GM23338 (cell line): ENCODE measurements at regions not wholly inside any gene's neighbourhood (a gene's known extent, or its start where the extent isn't known, plus 50 kb on each side); places are given as distances from the start of the nearest gene placed in this dataset.

ENCODE experiments used
- CREB1 ChIP-seq: fragments of 250-450 bp; sonication (Bioruptor Pico); IDR thresholded peaks from 2 replicates; pipeline ENCODE4 v1.5.0; 2020; ENCODE audit warnings: low read depth, mild to moderate bottlenecking, moderate library complexity
- CTCF ChIP-seq, 2 experiments: fragments of 200-600 bp in 1 of 2; sonication (generic) in 1 of 2; conservative IDR thresholded peaks; 2 replicates each; pipeline versions ENCODE4 v1.5.1 to v1.6.1; 2016 to 2017; ENCODE audit warnings: antibody characterized with exemption in 2 of 2, low read depth in 2 of 2, mild to moderate bottlenecking in 2 of 2, moderate library complexity in 1 of 2
- EZH2 ChIP-seq: fragments of 200-600 bp; sonication (generic); IDR thresholded peaks from one replicate; pipeline ENCODE4 v1.8.0; 2017; ENCODE audit warnings: antibody characterized with exemption, mild to moderate bottlenecking, low read depth; ENCODE audit not compliant: unreplicated experiment
- EZH2phosphoT487 ChIP-seq: fragments of 200-600 bp; sonication (generic); IDR thresholded peaks from one replicate; pipeline ENCODE4 v1.8.1; 2018; ENCODE audit warnings: antibody characterized with exemption; ENCODE audit not compliant: unreplicated experiment
- JUNB ChIP-seq: IDR thresholded peaks from one replicate; pipeline ENCODE4 v1.6.1; 2016; ENCODE audit warnings: antibody characterized with exemption; ENCODE audit not compliant: unreplicated experiment
- POLR2AphosphoS5 ChIP-seq: IDR thresholded peaks from 2 replicates; pipeline ENCODE4 v1.6.1; 2016; ENCODE audit warnings: antibody characterized with exemption, low read depth
- REST ChIP-seq: IDR thresholded peaks from one replicate; pipeline ENCODE4 v1.6.1; 2018; ENCODE audit warnings: antibody characterized with exemption; ENCODE audit not compliant: unreplicated experiment
- STAT1 ChIP-seq: IDR thresholded peaks from one replicate; pipeline ENCODE4 v1.6.1; 2016; ENCODE audit warnings: antibody characterized with exemption; ENCODE audit not compliant: unreplicated experiment
- ZNF114 ChIP-seq: fragments of 250-450 bp; sonication (Bioruptor Pico); IDR thresholded peaks from 2 replicates; pipeline ENCODE4 v1.5.0; 2020; ENCODE audit warnings: mild to moderate bottlenecking, moderate library complexity
- ZNF331 ChIP-seq: fragments of 250-450 bp; sonication (Bioruptor Pico); IDR thresholded peaks from 2 replicates; pipeline ENCODE4 v1.5.0; 2020; ENCODE audit warnings: low read depth, mild to moderate bottlenecking, moderate library complexity
- ZNF462 ChIP-seq: fragments of 250-450 bp; sonication (Bioruptor Pico); IDR thresholded peaks from 2 replicates; pipeline ENCODE4 v1.5.0; 2020; ENCODE audit warnings: mild to moderate bottlenecking, moderate library complexity

GRCh38 chr5:147956064-147956841 lies 49.9 kb upstream of the C5orf46 start:
- TF ChIP-seq EZH2 = no peak
- no peak for TF ChIP-seq CTCF (conservative IDR thresholded peaks at IDR 0.05; ENCODE audit: low read depth in 2 of 2)
- no peak for TF ChIP-seq EZH2phosphoT487
- no peak for TF ChIP-seq POLR2AphosphoS5
- TF ChIP-seq REST = peak; percentile 51
- TF ChIP-seq JUNB = no peak
- no peak for TF ChIP-seq STAT1
- TF ChIP-seq CREB1 (CRISPR knock-in tag) = no peak
- TF ChIP-seq ZNF331 = no peak
- TF ChIP-seq ZNF462 (CRISPR knock-in tag) = no peak
- TF ChIP-seq ZNF114 = no peak
